ENCODE measurements at regions not wholly inside any gene's neighbourhood (a gene's known extent, or its start where the extent isn't known, plus 50 kb on each side); places are given as distances from the start of the nearest gene placed in this dataset.

DNA sequence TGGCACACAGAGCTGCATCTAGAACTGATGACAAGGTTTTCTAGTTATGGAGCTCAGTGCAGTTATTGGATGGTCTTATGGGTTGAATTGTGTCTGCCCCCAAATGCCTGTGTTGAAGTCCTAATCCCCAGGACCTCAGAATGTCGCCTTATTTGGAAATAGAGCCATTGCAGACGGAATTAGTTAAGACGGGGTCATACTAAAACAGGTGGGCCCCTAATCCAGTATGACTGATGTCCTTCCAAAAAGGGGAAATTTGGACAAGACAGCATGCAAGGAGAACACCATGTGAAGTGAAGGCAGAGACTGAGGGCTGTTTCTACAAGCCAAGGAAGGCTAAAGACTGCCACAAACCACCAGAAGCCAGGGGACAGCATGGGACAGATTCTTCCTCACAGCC, 148.7 kb downstream of the KCTD12 start:
- Histone ChIP-seq H3K4me1 (ENCODE audit: insufficient read depth) (no peaks in the 10 kb centered on the region), H3K27me3 (no peaks in the 10 kb centered on the region), H3K36me3 (no peaks in the 10 kb centered on the region), H3K9me3 (no peaks in the 10 kb centered on the region), H3K27ac (no peak overlapping the region), H3K4me3 (no peak overlapping the region)
- DNase-seq: no peak
- no peak for TF ChIP-seq EP300 (IDR thresholded peaks at IDR 0.05)
- WGBS, 3 donors: 96% methylated on average over 3 of the region's 3 CpGs
- intact Hi-C loops (cut with DNase I): no loop called here

DNA sequence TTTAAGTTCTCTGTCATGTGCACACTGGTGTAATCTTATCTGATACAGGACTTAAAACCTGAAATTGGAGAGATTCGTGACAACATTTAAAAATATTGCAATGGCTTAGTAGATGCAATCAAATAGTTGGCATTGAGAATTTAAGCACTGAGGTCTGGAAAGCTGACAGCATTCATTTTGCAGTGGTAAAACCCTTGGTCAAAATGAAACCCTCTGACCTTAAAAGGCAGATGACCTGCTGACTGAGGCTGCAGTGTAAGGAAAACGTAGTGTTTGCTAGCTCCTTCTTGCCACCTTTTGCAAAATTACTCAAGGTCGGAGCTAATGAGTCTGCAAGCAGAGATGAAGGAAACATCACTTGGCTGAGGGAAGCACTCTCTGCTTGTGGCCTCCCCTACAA, 150.6 kb downstream of the KCTD12 start:
- intact Hi-C loops (cut with DNase I): no loop called here
- H3K9me3 ChIP-seq: no peaks in the 10 kb centered on the region
- H3K4me3 ChIP-seq: no peak overlapping the region
- H3K27me3 ChIP-seq: no peaks in the 10 kb centered on the region
- 43 to 67% (median 61%) methylated on average over 3 of the region's 3 CpGs for WGBS, 3 donors
- no peak for DNase-seq
- no peaks in the 10 kb centered on the region for H3K4me1 ChIP-seq (ENCODE audit: insufficient read depth)
- H3K27ac ChIP-seq: no peak overlapping the region
- H3K36me3 ChIP-seq: no peaks in the 10 kb centered on the region
- TF ChIP-seq, protein P1, sequence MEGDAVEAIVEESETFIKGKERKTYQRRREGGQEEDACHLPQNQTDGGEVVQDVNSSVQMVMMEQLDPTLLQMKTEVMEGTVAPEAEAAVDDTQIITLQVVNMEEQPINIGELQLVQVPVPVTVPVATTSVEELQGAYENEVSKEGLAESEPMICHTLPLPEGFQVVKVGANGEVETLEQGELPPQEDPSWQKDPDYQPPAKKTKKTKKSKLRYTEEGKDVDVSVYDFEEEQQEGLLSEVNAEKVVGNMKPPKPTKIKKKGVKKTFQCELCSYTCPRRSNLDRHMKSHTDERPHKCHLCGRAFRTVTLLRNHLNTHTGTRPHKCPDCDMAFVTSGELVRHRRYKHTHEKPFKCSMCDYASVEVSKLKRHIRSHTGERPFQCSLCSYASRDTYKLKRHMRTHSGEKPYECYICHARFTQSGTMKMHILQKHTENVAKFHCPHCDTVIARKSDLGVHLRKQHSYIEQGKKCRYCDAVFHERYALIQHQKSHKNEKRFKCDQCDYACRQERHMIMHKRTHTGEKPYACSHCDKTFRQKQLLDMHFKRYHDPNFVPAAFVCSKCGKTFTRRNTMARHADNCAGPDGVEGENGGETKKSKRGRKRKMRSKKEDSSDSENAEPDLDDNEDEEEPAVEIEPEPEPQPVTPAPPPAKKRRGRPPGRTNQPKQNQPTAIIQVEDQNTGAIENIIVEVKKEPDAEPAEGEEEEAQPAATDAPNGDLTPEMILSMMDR (IDR thresholded peaks at IDR 0.05): no peak
- no peak for TF ChIP-seq POLR2A (IDR thresholded peaks at IDR 0.05)

DNA sequence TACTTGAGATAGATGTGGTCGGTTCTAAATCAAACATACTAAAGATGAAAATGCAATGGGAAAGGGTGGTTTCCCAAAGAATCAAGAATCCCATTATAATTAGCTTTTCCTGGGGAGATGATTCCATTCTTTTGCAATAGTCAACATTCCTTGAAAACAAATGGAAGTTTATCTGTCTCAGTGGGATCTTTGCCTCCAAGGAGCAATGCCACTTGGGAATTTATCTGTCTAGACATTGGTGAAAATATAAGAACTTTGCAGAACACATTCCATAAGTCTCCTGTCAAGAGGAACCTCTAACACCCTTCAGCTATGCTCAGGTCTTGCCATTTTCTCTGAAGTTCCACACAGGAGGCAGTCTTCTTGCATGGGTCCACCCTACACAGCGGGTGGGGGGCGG, 152.5 kb downstream of the KCTD12 start:
- WGBS, 3 donors: 84 to 95% (median 92%) methylated on average over 3 of the region's 3 CpGs
- Histone ChIP-seq H3K27me3 (no peaks in the 10 kb centered on the region), H3K27ac (no peak overlapping the region), H3K4me1 (ENCODE audit: insufficient read depth) (no peaks in the 10 kb centered on the region), H3K36me3 (no peaks in the 10 kb centered on the region), H3K4me3 (no peak overlapping the region), H3K9me3 (no peaks in the 10 kb centered on the region)
- intact Hi-C loops (cut with DNase I): no loop called here
- DNase-seq: no peak
- TF ChIP-seq POLR2A (IDR thresholded peaks at IDR 0.05) (no peak), EP300 (IDR thresholded peaks at IDR 0.05) (no peak)
- TF ChIP-seq, protein P1 (IDR thresholded peaks at IDR 0.05): no peak

DNA sequence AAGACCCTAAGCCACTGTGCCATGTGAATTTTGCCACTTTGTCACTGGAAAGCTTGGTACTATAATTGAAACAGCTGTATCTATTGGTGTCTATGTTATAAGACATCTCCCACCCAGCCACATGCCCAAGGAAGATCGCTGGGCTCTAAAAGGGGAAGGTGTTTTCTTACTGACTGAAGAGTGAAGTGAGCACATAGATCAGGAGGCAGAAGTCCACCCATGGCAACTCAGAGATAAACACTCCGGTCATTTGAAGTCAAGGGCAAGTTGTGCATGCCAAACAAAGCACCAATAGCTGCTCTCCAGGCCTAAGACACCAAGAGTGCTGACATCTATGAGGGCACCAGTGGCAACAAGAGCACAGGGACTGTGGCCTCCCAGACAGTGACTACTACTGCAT, 153.8 kb downstream of the KCTD12 start:
- H3K27ac ChIP-seq: no peak overlapping the region
- TF ChIP-seq, protein P1 (IDR thresholded peaks at IDR 0.05): no peak
- TF ChIP-seq EP300 (IDR thresholded peaks at IDR 0.05): no peak
- H3K36me3 ChIP-seq: no peaks in the 10 kb centered on the region
- H3K27me3 ChIP-seq: no peaks in the 10 kb centered on the region
- 85 to 92% (median 90%) methylated on average over 2 of the region's 2 CpGs for WGBS, 3 donors
- H3K4me1 ChIP-seq (ENCODE audit: insufficient read depth): no peaks in the 10 kb centered on the region
- H3K4me3 ChIP-seq: no peak overlapping the region
- DNase-seq: no peak
- intact Hi-C loops (cut with DNase I): no loop called here
- no peaks in the 10 kb centered on the region for H3K9me3 ChIP-seq

DNA sequence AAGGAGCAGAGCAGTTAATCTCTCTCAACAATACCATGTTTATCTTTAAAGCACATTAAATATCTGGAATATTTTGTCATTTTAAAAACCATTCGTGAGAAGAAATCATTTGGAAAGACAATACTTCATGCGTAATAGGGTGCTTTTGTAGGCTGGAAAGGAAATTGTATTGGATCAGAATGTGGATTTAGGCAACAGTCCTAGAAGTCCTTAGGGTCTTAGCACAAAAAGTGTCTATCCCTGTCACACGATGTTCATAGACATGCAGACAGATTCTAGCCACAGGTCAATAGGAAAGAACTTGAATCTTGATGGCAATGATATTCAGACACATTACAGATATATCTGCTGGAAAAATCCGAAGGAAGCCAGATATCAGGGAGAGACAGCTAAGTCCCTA, 156.0 kb downstream of the KCTD12 start:
- no peak overlapping the region for H3K27ac ChIP-seq
- WGBS, 3 donors: 72 to 83% (median 80%) methylated on average over 4 of the region's 4 CpGs
- H3K4me3 ChIP-seq: no peak overlapping the region
- H3K9me3 ChIP-seq: no peaks in the 10 kb centered on the region
- no peaks in the 10 kb centered on the region for H3K27me3 ChIP-seq
- intact Hi-C loops (cut with DNase I): no loop called here
- DNase-seq: no peak
- TF ChIP-seq, protein P1 (IDR thresholded peaks at IDR 0.05): no peak
- TF ChIP-seq POLR2A (IDR thresholded peaks at IDR 0.05): no peak
- TF ChIP-seq EP300 (IDR thresholded peaks at IDR 0.05): no peak
- no peaks in the 10 kb centered on the region for H3K4me1 ChIP-seq (ENCODE audit: insufficient read depth)
- no peaks in the 10 kb centered on the region for H3K36me3 ChIP-seq

Measured in ovary (tissue), 7 donors.